GM12873 (cell line): ENCODE measurements at regions not wholly inside any gene's neighbourhood (a gene's known extent, or its start where the extent isn't known, plus 50 kb on each side); places are given as distances from the start of the nearest gene placed in this dataset.

Experiments used
- TF ChIP-seq, protein P1 (sequence below): IDR thresholded peaks from 2 replicates; pipeline ENCODE4 v1.5.1; 2012; ENCODE audit warnings: low read depth, mild to moderate bottlenecking, moderate library complexity, low read length, control low read depth; ENCODE audit not compliant: insufficient read depth; ENCODE audit errors: missing control alignments

DNA sequence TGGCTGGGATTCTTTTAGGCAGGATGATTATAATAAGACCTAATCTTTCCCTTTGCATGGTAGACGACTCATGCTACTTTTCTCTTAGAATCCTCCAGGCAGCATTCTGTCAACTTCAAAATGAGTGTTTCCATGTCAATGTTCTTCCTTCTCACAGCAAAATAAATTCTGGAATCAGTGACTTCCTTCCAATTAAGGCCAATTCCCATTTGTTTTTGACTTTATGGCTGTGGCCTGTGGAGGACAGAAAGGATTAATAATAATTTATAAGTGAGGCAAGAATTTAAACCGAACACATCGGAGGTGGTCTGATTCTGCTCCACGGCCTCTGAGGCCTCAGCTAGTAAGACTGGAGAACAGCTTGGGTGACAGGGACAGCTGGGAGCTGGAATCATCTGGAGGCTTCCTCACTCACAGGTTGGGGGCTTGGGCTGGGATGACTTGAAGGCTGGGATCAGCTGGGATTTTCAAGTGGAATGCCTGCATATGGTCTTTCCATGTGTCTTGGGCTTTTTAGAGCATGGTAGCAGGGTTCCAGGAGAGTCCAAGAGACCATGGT lies 241.8 kb upstream of the MCTP2 start:
- TF ChIP-seq, protein P1, sequence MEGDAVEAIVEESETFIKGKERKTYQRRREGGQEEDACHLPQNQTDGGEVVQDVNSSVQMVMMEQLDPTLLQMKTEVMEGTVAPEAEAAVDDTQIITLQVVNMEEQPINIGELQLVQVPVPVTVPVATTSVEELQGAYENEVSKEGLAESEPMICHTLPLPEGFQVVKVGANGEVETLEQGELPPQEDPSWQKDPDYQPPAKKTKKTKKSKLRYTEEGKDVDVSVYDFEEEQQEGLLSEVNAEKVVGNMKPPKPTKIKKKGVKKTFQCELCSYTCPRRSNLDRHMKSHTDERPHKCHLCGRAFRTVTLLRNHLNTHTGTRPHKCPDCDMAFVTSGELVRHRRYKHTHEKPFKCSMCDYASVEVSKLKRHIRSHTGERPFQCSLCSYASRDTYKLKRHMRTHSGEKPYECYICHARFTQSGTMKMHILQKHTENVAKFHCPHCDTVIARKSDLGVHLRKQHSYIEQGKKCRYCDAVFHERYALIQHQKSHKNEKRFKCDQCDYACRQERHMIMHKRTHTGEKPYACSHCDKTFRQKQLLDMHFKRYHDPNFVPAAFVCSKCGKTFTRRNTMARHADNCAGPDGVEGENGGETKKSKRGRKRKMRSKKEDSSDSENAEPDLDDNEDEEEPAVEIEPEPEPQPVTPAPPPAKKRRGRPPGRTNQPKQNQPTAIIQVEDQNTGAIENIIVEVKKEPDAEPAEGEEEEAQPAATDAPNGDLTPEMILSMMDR: no peak

DNA sequence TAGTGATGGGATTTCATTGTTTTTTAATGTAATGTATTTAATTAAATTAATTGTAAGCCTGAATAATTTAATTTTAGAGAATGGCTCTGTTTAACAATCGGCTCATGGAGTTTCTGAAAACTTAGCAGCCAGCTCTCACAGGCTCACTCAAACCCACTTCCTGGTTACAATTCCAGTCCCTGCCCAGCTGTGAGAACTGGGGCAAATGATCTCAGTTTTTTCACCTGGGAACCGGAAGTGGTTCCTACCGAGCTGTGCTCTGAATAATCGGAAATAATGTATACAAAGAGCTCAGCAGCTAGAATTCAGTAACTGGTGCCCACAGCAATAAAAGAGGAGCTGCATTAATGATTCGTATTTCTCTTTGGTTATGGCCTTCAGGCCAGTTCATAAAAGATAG lies 244.3 kb upstream of the MCTP2 start:
- TF ChIP-seq, protein P1: no peak

DNA sequence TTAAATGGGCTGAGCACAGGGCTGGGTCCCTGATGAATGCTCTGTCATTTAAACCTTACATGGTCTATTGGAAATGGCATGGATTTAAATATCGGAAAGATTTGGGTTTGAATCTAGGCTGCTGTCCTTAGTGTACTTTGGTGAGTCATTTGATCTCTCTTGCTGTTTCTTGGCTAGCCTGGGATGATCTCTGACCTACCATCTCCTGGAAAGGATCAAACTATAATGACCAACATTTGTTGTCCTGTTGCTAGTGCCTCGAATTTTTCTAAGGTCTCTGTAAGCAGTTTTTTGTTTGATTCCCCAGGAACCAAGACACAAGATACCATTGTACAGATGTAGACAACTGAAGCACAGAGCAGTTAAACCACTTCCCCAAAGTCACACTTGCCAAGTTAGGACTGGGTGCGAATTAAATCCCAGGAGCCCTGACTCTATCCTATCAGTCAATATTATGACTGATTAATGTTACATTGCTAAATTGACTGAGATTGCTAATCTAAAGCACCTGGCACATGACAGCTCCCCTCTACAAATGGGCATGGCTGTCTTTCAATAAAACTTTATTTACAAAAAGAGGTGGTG lies 244.9 kb upstream of the MCTP2 start:
- TF ChIP-seq, protein P1: no peak

DNA sequence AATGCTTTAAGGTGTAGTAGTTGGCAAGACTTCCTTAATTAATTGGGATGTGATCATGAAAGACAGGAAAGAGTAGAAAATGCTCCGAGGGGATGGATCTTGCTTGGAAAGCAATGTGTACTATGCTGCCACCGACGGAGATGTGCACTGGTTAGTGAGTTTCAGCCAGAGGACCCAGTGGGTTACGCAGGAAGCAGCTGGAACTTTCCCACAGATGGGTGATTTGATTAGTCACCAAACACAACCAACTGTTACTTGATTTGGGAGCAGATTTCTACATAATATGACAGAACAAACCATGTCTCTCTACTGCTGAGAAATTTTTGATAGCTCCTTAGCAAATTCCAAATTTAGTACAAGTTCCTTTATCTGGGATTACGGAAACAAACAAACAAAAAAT lies 245.4 kb upstream of the MCTP2 start:
- TF ChIP-seq, protein P1: no peak

DNA sequence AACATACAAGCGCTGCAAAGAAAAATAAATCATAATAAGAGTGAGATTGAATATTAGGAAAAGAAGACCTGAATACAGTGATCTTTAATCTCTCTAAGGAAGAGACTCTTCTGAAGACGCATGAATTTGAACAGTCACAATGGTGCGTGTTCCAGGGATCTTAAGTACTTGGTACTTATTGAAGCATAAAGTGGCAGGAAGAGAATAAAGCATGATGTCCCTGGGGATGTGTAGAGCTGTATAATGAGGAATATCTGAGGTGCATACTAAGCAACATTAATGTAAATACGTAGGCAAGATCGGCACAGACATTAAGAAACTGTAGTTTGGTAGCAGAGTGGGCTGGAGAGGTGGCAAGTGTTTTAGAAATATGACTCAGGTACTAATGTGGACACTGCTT lies 246.2 kb upstream of the MCTP2 start:
- TF ChIP-seq, protein P1: no peak

DNA sequence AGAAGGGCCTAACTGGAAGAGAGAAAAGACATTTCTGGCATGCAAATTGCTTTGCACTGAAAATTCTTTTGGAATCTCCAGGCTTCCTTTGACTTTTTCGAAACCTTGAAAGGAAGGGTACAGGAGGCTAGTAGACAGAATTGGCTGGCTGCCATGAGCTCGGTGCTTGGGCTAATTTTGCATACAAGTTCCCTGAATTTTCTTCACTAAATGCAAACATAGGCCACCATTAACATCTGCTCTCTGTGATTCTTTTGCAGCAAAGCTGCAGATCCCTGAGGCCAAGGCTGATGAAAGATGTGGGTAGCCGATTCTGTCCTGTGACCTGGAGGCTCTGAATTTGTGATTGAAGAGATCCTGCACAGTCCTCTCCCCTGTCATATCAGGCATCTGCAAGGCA lies 247.8 kb upstream of the MCTP2 start:
- TF ChIP-seq, protein P1: no peak

DNA sequence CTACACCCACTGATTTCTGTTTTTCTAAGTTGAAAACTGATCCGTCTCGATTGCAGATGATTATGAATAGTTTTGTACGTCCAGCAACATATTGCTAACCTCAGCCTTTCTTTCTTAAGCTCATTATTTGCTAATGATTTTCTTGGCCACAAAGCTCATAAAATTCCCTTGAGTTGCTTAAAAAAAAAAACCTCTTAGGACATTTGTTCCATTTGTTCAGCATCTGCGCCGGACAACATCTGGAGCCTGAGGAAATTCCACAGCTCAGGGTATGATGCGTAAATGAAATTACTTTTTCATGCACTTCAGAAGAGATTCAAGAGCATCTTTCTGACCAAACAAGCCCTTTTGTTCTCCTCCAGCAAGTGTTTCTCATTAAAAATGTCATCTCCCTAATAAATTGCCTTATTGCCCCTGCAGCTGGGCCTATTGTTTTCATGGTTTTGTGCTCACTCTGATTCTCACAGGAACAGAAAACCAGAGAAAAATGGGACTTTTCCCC lies 249.1 kb upstream of the MCTP2 start:
- TF ChIP-seq, protein P1: no peak

DNA sequence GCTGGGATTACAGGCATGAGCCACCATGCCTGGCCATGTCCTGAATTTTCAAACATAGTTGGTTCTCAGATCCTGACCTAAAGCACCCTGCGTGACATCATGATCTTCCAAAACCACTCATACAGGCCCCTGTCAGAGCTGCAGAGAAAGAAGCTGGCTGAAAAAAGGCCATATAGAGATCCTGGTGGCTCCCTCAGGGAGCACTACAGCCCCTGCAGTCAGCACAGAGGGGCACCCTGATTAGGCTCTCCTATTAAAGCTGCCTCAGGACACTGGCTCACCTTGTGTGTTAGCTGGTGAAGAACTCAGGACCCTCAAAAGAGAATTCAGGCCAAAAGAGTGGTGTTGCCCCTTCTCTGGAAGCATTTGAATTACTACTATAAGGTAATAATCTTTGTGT lies 249.7 kb upstream of the MCTP2 start:
- TF ChIP-seq, protein P1: no peak
